OCI-M1 (cell line): ENCODE measurements at regions not wholly inside any gene's neighbourhood (a gene's known extent, or its start where the extent isn't known, plus 50 kb on each side); places are given as distances from the start of the nearest gene placed in this dataset.

Experiments used
- DNase-seq: peaks from one replicate; lab custom pipeline; 2025; lab: John Stamatoyannopoulos, UW

GRCh38 chr18:39007031-39007902, 1441.7 kb upstream of the CELF4 start:
- no peak for DNase-seq

- no peak for DNase-seq
Observed at GRCh38 chr18:38996056-38996455, 1430.5 kb upstream of the CELF4 start.

GRCh38 chr18:38993342-38993741, 1427.7 kb upstream of the CELF4 start:
- peak; percentile 24 for DNase-seq

GRCh38 chr18:38984968-38985367, 1419.4 kb upstream of the CELF4 start:
- DNase-seq: no peak

DNA sequence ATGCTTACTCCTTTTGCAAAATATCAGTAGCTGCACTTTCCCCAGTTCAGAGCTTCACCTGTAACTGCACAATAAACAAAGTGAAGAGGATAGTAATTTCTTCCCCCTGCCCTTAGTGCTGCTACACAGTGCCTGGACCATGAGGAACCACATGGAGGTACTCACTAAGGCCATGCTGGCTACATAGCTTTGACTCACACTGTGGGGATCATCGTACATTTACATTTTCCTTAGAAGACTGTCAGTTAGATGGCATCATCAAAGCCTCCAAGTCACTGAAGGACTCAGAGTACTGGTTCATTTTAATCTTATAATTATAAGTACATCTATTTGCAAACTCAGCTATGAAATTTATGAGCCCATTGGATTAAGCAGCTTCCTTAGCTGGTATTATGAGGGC, 1416.5 kb upstream of the CELF4 start:
- no peak for DNase-seq

DNA sequence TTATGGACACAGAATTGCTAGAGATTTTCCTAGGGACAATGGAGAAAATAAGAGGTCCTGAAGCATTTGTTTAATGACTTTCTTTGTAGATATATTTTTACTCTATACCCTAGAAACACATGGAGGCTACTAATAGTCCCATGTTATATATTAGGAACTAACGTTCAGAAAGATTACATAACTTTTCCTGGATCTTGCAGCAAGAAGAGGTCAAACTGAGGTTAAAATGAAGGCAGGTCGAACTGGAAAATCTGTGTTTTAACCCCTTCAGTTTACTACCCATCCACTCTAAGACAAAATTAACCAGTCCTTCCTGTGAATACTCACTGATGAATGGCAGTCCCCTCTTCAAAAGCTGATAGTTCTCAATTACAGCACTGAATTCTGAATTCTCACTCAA, 1415.8 kb upstream of the CELF4 start:
- DNase-seq: no peak

- no peak for DNase-seq
Observed at GRCh38 chr18:38980420-38980819, 1414.8 kb upstream of the CELF4 start.

DNA sequence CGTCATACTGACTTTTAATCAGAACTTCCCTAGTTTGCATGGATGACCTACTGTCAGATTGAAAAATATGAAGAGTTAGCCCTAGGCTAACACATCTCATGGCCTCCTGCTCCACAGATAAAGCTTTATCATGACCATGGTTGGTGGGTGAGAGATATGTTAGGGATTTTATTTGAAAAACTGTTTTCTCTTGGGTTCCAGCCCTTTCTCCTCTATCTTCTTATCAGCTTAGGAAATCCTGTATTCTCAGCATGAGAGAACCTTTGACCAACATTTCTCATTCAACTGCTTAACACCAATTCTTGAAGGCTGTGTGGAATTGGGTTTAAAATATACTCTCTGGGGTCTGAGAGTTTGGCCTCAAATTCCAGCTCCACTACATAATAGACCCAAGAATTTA, 1407.0 kb upstream of the CELF4 start:
- no peak for DNase-seq

DNA sequence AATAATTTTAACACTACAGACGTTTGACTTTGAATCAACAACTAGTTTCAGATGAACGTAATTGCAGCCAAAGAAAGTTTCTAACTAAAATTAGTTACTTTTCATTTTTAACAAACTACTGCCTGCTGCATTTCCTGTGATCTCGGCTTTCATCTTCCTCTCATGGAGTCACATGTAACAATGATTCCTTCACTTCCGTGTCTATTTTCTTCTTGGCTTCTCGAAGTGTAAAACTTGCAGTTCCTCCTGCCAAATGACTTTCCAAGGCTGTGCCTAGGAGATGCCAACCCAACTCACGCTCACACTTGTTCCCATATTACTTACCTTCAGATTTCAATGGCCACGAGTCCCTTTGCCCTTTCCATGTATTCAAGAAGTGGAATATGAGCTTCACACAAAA, 1406.3 kb upstream of the CELF4 start:
- DNase-seq: no peak

DNA sequence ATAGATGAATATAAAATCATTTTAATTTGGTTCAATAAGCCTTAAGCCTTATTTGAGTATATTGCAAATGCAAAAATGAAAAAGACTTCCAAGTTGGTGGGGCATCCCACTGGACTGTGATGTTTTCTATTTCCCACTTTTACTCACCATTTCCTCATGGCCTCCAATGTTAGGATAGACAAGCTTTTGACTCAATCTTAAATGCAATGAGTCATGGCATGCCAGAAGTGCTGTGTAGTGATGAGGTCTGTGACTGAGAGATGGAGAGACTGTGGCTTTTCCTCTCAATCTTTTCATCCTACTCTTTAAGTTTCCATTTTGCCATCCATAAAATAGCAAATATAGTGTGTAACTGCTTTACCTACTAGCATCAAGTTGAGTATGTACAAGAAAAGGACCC, 1401.2 kb upstream of the CELF4 start:
- DNase-seq: no peak

DNA sequence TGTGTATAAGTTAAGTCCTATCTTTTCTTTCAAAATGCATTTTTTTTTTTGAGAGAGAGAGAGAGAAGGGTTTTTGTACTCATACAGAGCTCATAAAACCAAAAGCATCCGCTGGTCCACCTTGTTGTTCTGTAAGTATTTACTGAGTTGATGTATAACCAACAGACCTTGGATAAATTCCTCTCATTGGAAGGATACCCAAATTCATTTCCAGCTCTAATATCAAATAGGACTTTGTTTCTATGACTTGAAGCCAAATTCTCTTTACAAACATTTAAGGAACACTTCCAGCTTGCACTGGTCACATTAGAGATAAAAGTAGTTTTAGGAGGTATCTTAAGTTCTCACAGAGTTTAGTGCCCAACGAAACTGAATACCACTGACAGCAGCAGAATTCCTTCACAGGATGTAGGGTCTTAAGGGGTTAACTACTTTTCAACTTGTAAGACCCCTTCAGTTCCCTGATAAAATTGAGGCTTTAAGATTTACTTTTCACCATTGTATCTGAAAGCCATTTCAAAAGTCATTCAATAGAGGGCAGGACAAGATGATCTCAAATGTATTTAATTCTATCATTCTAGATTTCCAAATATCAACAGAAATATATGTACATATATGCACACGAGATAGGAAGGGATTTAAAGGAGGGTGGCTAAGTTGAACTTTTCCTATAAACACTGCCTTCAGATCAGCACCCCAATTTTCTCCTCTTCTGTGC, 1398.5 kb upstream of the CELF4 start:
- no peak for DNase-seq

DNA sequence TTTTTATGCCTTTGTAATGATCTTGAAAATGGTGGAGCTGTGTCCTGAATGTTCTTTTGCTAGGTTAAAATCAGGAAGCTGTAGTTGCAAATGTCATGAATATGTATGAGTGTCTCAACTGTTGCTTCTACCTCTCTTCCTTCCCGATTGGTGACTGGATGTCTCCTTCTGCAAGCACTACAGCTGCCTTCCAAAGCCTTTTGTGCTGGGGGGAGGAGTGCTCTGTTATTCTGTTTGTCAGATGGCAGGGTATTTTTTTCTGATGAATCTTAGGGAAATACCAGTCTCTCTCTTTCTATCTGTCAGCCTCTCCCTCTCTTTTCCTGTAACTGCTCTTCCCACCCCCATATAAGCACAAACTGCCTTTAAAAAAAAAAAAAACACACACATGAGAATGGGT, 1396.3 kb upstream of the CELF4 start:
- DNase-seq: no peak

DNA sequence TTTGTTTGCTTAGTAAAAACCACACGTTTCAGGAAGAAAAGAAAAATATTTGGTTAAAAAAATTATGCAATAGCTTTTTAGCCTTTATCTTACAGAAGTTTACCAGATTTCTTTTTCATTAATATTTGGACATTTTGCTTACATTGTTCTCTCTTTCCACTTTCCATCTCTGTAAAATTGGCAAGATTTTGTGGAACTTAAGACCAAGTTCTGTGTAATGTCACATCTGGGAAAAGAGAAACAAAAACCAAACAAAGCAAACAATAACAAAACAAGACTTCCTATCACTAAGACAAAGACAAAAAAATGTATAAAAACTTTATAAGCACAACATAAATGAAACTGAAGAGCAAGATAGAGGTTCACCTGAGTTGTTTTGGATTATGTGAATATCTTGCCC, 1392.1 kb upstream of the CELF4 start:
- DNase-seq: no peak

DNA sequence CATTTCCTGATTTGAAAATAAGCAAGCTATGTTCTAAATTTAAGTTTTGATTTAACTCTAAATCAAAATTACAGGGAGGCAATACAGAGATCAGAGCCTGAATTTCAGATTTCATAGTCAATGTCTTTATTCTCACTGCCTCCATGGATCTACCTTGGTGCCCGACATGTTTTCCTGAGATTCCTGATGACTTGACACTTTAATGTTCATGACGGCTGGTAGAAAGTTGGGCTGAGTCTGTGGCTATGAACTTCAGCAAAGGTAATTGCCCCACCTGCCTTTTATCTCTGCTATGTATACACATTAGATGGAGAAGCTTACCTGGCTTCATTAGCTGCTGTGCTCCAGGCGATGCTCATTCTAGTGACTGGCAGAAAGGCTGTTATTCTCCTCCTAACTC, 1390.5 kb upstream of the CELF4 start:
- DNase-seq: no peak

DNA sequence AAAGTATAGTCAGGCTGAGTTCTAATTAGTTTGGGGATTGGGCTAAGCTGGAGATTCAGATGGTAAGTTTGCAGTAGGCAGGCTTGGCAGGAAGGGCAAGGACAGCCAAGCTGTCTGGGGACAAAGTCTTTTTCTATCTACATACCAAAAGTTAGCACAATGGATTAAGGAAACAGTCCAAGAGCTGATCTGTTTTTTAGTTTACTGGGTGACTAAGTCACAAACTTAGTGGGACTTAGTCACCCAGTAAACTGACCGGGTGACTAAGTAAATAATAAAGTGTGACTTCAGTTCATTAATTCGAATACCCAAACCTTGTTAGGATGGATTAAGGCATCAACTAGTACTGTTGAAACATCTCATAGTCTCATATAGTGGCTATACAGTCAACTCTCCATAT, 1386.0 kb upstream of the CELF4 start:
- no peak for DNase-seq

DNA sequence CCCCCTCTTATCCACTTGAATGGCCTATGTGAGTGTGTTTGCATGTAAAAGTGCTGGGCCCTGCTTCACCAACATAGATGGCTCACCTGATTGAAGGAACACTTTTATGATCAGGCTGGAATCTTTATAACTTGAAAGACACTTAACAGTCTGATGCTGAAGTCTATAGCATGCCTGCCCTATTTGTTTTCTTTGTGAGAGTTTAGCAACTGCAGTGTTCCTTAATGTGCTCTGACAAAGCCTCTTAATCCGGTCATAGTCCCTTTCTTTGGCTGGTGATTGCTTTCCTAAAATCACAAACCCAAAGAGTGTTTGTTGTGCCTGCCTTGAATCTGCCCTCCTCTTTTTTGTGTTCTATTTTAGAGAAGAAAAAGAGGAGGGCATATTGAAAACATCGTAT, 1382.8 kb upstream of the CELF4 start:
- DNase-seq: no peak

- no peak for DNase-seq
Observed at GRCh38 chr18:38944446-38945024, 1378.9 kb upstream of the CELF4 start.

DNA sequence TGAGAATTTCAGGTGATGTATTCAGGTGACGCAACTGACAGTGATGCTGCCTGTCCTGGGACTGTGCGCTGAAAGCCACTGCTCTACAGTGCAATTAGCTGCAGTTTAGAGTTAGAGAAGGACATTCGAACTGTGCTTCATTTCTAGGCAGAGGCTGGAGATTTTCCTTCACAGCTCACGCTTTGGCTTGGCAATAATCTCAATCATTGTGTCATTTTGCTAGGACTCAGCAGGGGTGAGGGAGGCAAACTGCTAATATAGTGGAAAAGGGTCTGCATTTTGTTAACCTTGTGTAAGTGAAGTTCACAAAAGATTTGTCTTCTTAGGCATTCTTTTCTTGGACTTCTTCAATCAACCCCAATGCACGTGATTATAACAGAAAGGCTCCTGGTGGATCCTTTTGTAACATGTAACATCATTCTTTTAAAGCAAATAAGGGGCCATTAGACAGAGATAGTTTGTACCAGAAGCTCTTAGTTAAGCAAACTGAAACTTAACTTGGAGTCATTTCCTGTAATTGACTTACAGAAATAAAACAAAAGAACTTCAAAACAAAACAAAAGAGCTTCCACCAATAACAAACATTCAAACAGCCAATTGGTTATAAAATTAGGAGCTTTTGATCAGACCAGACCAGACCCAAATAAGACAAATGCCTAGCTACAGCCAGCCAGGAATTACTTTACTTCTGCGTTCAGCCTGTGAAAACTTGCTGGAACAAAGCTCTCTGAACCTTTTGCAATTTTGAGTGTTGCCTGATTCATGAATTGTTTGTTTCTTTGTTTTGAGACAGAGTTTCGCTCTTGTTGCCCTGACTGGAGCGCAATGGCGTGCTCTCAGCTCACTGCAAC, 1376.3 kb upstream of the CELF4 start:
- DNase-seq: no peak

- DNase-seq: peak; percentile 96
Observed at GRCh38 chr18:38940863-38941531, 1375.4 kb upstream of the CELF4 start.

DNA sequence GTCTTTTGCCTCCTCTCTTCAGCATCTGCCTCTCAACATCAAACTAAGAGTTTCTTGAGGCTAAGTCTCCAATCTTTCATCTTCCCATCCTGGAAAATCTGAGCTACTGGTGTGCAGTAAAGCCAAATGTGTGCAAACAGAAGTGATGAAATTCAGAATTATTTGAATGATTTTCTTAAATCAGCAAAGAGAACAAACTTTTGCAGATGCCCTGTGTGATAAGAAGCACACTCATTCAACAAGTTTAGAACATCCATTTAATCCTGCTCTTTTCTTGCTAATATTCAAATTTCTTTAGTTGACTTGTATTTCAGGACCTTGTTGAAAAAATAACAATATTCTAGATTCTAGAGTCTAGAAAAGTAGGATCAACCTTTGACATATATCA, 1374.9 kb upstream of the CELF4 start:
- DNase-seq: no peak

DNA sequence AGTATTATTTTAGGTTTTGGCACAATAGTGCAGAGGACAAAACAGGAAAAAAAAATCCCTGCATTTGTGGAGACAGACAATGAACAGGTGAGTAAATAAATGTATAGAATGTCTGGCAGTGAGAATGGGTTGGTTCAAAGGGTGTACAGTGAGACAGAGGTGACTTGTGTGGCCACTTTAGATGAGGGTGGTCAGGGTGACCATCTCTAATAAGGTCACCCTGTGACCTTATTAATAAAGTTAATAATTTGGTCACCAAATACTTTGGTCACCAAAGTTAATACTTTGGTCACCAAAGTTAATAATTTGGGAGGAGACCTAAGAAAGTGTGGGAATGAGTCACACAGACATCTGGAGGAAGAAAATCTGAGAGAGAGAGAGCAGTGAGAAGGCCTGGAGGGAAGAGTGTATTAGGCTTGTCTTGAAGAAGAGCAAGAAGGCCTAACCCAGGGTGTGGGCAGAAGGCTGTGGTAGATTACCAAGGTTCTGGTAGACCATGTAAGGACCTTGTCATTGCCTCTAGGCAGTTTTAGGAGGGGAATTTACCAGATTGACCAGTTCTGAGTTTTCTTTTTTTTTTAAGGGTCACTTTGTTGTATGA, 1368.4 kb upstream of the CELF4 start:
- DNase-seq: peak; percentile 5
